K562 (cell line): ENCODE measurements at regions not wholly inside any gene's neighbourhood (a gene's known extent, or its start where the extent isn't known, plus 50 kb on each side); places are given as distances from the start of the nearest gene placed in this dataset.

Source experiments
- ATAC-seq: fragments of 200-7000 bp; cut with Tn5 transposase; 3 replicates; pipeline ENCODE4 v1.9.1; 2020; ENCODE audit warnings: moderate library complexity
- BruUV-seq: library from RNA; stranded (reverse); fragments of 400-500 nt; replicated peaks from 2 replicates; lab custom pipeline; 2021; lab: Mats Ljungman, UMichigan
- CTCF ChIA-PET: fragments of 300-600 bp; formaldehyde crosslinking; extraction: SDS; loops from one replicate; lab custom pipeline; 2021; ENCODE audit warnings: low intra/inter-chr PET ratio; lab: Yijun Ruan, JAX
- POLR2A ChIA-PET: fragments of 300-600, 350-650 bp; sonication (Branson Sonifier 250); formaldehyde crosslinking; extraction: SDS; loops from one replicate; lab custom pipeline; 2021; ENCODE audit warnings: antibody characterized with exemption, inconsistent platforms; lab: Yijun Ruan, JAX
- DNase-seq, 4 experiments: peaks; one replicate each; pipeline versions ENCODE4 v3.0.0 to v3.0.0-alpha.2; 2011 to 2018; ENCODE audit warnings: low spot score in 3 of 4, mixed read lengths in 3 of 4; ENCODE audit errors: extremely low read depth in 1 of 4
- FAIRE-seq: peaks from 2 replicates; lab custom pipeline; 2011; peaks lifted over from hg19 to GRCh38; lab: Jason Lieb, UNC
- H2AFZ ChIP-seq: 2 replicates; pipeline ENCODE4 v1.6.0; 2011; ENCODE audit warnings: low read depth, low read length, control low read depth, inconsistent platforms
- H3K27ac ChIP-seq: fragments of 200-600 bp; 3 replicates; pipeline ENCODE4 v1.8.0; 2011; ENCODE audit warnings: low read depth, mild to moderate bottlenecking, control low read depth, inconsistent platforms, low read length, moderate library complexity, mixed read lengths; ENCODE audit errors: extremely low read depth
- H3K27me3 ChIP-seq, 2 experiments: fragments of 300-600 bp in 1 of 2; 2 replicates in 1 of 2; 3 replicates in 1 of 2; pipeline versions ENCODE4 v1.6.0 to v1.8.0; 2011; ENCODE audit warnings: inconsistent platforms in 2 of 2, low read length in 2 of 2, mild to moderate bottlenecking in 1 of 2, mixed read lengths in 1 of 2, moderate library complexity in 1 of 2; ENCODE audit not compliant: control insufficient read depth in 2 of 2, insufficient read depth in 2 of 2
- H3K36me3 ChIP-seq: fragments of 300-600 bp; 3 replicates; pipeline ENCODE4 v1.8.0; 2011; ENCODE audit warnings: mild to moderate bottlenecking, low read length, inconsistent platforms; ENCODE audit not compliant: control insufficient read depth, insufficient read depth
- H3K4me1 ChIP-seq, 2 experiments: fragments of 200-600 bp in 1 of 2; replicated peaks in 1 of 2; 2 replicates in 1 of 2; 3 replicates in 1 of 2; pipeline versions ENCODE4 v1.5.1 to v1.8.0; 2011; ENCODE audit warnings: inconsistent platforms in 2 of 2, low read length in 2 of 2, mild to moderate bottlenecking in 1 of 2, mixed read lengths in 1 of 2, moderate library complexity in 1 of 2; ENCODE audit not compliant: control insufficient read depth in 2 of 2, insufficient read depth in 2 of 2
- H3K4me2 ChIP-seq: 2 replicates; pipeline ENCODE4 v1.6.1; 2011; ENCODE audit warnings: low read length, control low read depth, inconsistent platforms, mixed read lengths; ENCODE audit not compliant: insufficient read depth
- H3K4me3 ChIP-seq: fragments of 200-600 bp; sonication (generic), shearing (Covaris generic); 2 replicates; pipeline ENCODE4 v1.5.1; 2016; ENCODE audit warnings: control low read depth, inconsistent platforms
- H3K79me2 ChIP-seq: fragments of 200-600 bp; 3 replicates; pipeline ENCODE4 v1.8.0; 2011; ENCODE audit warnings: low read length, inconsistent platforms; ENCODE audit not compliant: control insufficient read depth, insufficient read depth
- H3K9ac ChIP-seq, 2 experiments: 2 replicates each; pipeline versions ENCODE4 v1.6.0 to v1.6.1; 2011; ENCODE audit warnings: low read depth in 2 of 2, low read length in 2 of 2, control low read depth in 1 of 2, inconsistent platforms in 1 of 2, mild to moderate bottlenecking in 1 of 2, mixed read lengths in 1 of 2; ENCODE audit not compliant: insufficient read depth in 1 of 2
- H3K9me1 ChIP-seq: one replicate; pipeline ENCODE4 v1.6.0; 2011; ENCODE audit warnings: inconsistent platforms, mild to moderate bottlenecking, low read length, moderate library complexity; ENCODE audit not compliant: control insufficient read depth, insufficient read depth
- H3K9me3 ChIP-seq: replicated peaks from 2 replicates; pipeline ENCODE4 v1.5.1; 2011; ENCODE audit warnings: low read depth, low read length, inconsistent platforms; ENCODE audit not compliant: control insufficient read depth, insufficient read depth
- H4K20me1 ChIP-seq: replicated peaks from 2 replicates; pipeline ENCODE4 v1.6.1; 2011; ENCODE audit warnings: low read length, inconsistent platforms, mixed read lengths; ENCODE audit not compliant: control insufficient read depth, insufficient read depth
- ADNP ChIP-seq: fragments of 200-800 bp; sonication (Bioruptor generic); IDR thresholded peaks from 2 replicates; pipeline ENCODE4 v1.6.1; 2016; ENCODE audit warnings: missing genetic modification characterization, missing compliant biosample characterization
- BRD9 ChIP-seq: fragments of 450-650 bp; IDR thresholded peaks from 2 replicates; pipeline ENCODE4 v1.6.1; 2018; ENCODE audit warnings: low read depth; ENCODE audit not compliant: partially characterized antibody
- HNRNPH1 ChIP-seq: fragments of 200-400 bp; formaldehyde crosslinking; optimal IDR thresholded peaks from 2 replicates; pipeline ENCODE3; 2017; ENCODE audit warnings: low read depth, mild to moderate bottlenecking, low read length, moderate library complexity
- MCM7 ChIP-seq, 2 experiments: fragments of 450-650 bp; IDR thresholded peaks; 2 replicates each; pipeline ENCODE4 v1.6.1; 2016 to 2018
- MIER1 ChIP-seq: fragments of 450-650 bp; IDR thresholded peaks from 2 replicates; pipeline ENCODE4 v1.6.1; 2016; ENCODE audit warnings: antibody characterized with exemption, mild to moderate bottlenecking, low read depth
- NFE2L1 ChIP-seq: fragments of 450-650 bp; IDR thresholded peaks from 2 replicates; pipeline ENCODE4 v1.6.1; 2016; ENCODE audit warnings: missing genetic modification characterization, low read depth, mild to moderate bottlenecking, missing compliant biosample characterization, moderate library complexity, borderline replicate concordance
- NFRKB ChIP-seq: fragments of 450-650 bp; IDR thresholded peaks from 2 replicates; pipeline ENCODE4 v1.6.1; 2016; ENCODE audit warnings: low read depth
- TAF1 ChIP-seq: IDR thresholded peaks from 2 replicates; pipeline ENCODE4 v1.6.1; 2011; ENCODE audit warnings: mild to moderate bottlenecking, low read length, moderate library complexity; ENCODE audit not compliant: insufficient read depth, control insufficient read depth, severe bottlenecking; ENCODE audit errors: extremely low read depth
- TARDBP ChIP-seq: fragments of 450-650 bp; IDR thresholded peaks from 2 replicates; pipeline ENCODE4 v1.6.1; 2016
- ZBTB7A ChIP-seq: IDR thresholded peaks from 2 replicates; pipeline ENCODE4 v1.6.1; 2011; ENCODE audit warnings: low read depth, mild to moderate bottlenecking, low read length, moderate library complexity, borderline replicate concordance; ENCODE audit not compliant: control insufficient read depth
- WGBS: fragments of 100-300 bp; shearing (Covaris generic); methylation state at CpG from one replicate; pipeline ENCODE4 v1.1.6; 2016; ENCODE audit warnings: low coverage, mixed read lengths; ENCODE audit not compliant: insufficient coverage; ENCODE audit errors: missing lambda C conversion rate; 5-methylcytosine and 5-hydroxymethylcytosine counted together
- in situ Hi-C: fragments of 300-500 bp; cut with MboI; formaldehyde crosslinking; loops from 4 replicates; pipeline ENCODE4 v1.15.0; 2018; ENCODE audit warnings: inconsistent platforms, mixed read lengths
- intact Hi-C: fragments of 100-400 bp; cut with micrococcal nuclease; formaldehyde crosslinking; loops from 2 replicates; pipeline ENCODE4 v1.14.2; 2022

- FAIRE-seq (no peak), DNase-seq (peak in 1 of 4 experiments; percentile 11), ATAC-seq (no peak)
- H3K9me3 ChIP-seq, result no peaks in the 10 kb centered on the region
- H3K36me3 ChIP-seq, result no peaks in the 10 kb centered on the region
- no peak overlapping the region for H3K27ac ChIP-seq
- 28% methylated on average over 2 of the region's 3 CpGs for WGBS
- no peak overlapping the region for H3K4me2 ChIP-seq
- H3K27me3 ChIP-seq, result peaks cover 22 to 63% of the 10 kb centered on the region in 2 experiments; a peak in 4 of 5 replicates
- no peaks in the 10 kb centered on the region for H3K9me1 ChIP-seq
- H2AFZ ChIP-seq, result no peak overlapping the region
- H3K4me1 ChIP-seq, result peaks cover 0 to 17% of the 10 kb centered on the region in 2 experiments; a peak in 2 of 5 replicates
- H3K4me3 ChIP-seq, result no peak overlapping the region
- TF ChIP-seq BRD9, result no peak
- TF ChIP-seq TARDBP, result no peak
- TF ChIP-seq NFRKB, result no peak
- TF ChIP-seq MCM7 (IDR thresholded peaks at IDR 0.05), result no peak
- TF ChIP-seq TAF1, result no peak
- TF ChIP-seq NFE2L1 (tag), result no peak
- TF ChIP-seq ZBTB7A, result no peak
- TF ChIP-seq MIER1, result no peak
- no peak for TF ChIP-seq HNRNPH1
- TF ChIP-seq ADNP (tag), result no peak
- CTCF ChIA-PET, result no interaction called here
- no peak overlapping the region for H3K9ac ChIP-seq
- H3K79me2 ChIP-seq, result no peaks in the 10 kb centered on the region
- no peaks in the 10 kb centered on the region for H4K20me1 ChIP-seq
- POLR2A ChIA-PET, result interaction anchor here (2.2 kb wide), 1 partner anchor 13 kb away, joined by 11 read pairs; no protein-coding TSS in a partner anchor
- intact Hi-C loops (no loop called here), in situ Hi-C loops (no loop called here)
- BruUV-seq, result no TSS peak
Measured at GRCh38 chr12:54128416-54128815, 60.4 kb downstream of the SMUG1 start.
